Ovary (tissue), 7 donors: ENCODE measurements at regions not wholly inside any gene's neighbourhood (a gene's known extent, or its start where the extent isn't known, plus 50 kb on each side); places are given as distances from the start of the nearest gene placed in this dataset.

Experiments
- DNase-seq, 5 donors: peaks; one replicate each; pipeline ENCODE4 v3.0.0-alpha.2; 2019 to 2020
- H3K27ac ChIP-seq, 2 donors: fragments of 200-600 bp; one replicate each; pipeline versions ENCODE4 v1.5.1 to v1.8.0; 2019 to 2022
- H3K27me3 ChIP-seq: fragments of 200-600 bp; one replicate; pipeline ENCODE4 v1.8.0; 2022
- H3K36me3 ChIP-seq: fragments of 200-600 bp; sonication (generic); one replicate; pipeline ENCODE4 v1.5.1; 2019
- H3K4me1 ChIP-seq: one replicate; pipeline ENCODE4 v1.8.1; 2013; ENCODE audit warnings: mild to moderate bottlenecking, moderate library complexity; ENCODE audit not compliant: insufficient read depth
- H3K4me3 ChIP-seq: fragments of 200-600 bp; sonication (generic); one replicate; pipeline ENCODE4 v1.5.1; 2017
- H3K9me3 ChIP-seq, 2 donors: fragments of 200-600 bp in 1 of 2; sonication (generic) in 1 of 2; one replicate each; pipeline versions ENCODE4 v1.5.1 to v1.8.1; 2013 to 2019; ENCODE audit warnings: mild to moderate bottlenecking in 1 of 2, moderate library complexity in 1 of 2
- EP300 ChIP-seq: sonication (generic); formaldehyde crosslinking; IDR thresholded peaks from one replicate; pipeline ENCODE4 v1.6.1; 2017; ENCODE audit warnings: antibody characterized with exemption
- POLR2A ChIP-seq: fragments of 450-650 bp; IDR thresholded peaks from one replicate; pipeline ENCODE4 v1.6.1; 2017; ENCODE audit warnings: antibody characterized with exemption, mild to moderate bottlenecking, moderate library complexity
- WGBS, 3 donors: extraction: QIAGEN DNeasy Blood & Tissue Kit in 1 of 3; methylation state at CpG; one replicate each; pipeline versions ENCODE4 v1.1.5 to v1.1.7; 2013 to 2017; 5-methylcytosine and 5-hydroxymethylcytosine counted together
- intact Hi-C, 4 donors: fragments of 100-400 bp; cut with DNase I; formaldehyde crosslinking; loops; one replicate each; pipeline versions ENCODE4 v1.11.0 to v1.15.1; 2022 to 2023
- TF ChIP-seq, protein P1 (sequence below), 3 donors: fragments of 450-650 bp in 2 of 3; fragments of 200-600 bp in 1 of 3; IDR thresholded peaks; one replicate each; pipeline versions ENCODE4 v1.5.1 to v1.8.0; 2016 to 2022; ENCODE audit warnings: antibody characterized with exemption in 3 of 3, mild to moderate bottlenecking in 1 of 3
- donor health status: DM: no; HTN: no; CAD: no; lungs with moderate emphysema.
- donor health status: DM: no; HTN: no; CAD: no.
- donor health status: Bipolar disorder and iron deficiency.
- donor health status: DM: no; HTN: no; CAD: no.
- donor health status: DM: yes; HTN: yes; CAD: no.

DNA sequence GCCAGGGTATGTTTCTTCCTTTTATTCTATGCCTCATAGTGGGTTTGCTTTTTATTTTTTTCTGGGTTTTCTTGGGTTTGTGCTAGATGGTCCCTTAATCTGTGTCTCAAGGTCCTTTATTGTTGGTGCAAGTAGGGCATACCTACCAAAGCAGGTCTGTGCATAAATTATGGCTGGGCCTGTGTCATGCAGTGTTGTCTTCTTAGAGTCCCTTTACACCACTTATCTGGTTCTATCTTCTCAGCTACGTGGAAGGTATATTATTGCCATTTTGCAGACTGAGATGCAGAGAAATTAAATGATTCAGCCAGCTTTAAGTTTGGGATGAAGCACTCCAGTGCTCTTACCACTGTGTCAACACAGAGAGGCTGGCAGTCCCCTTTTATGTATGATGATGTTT is 293.5 kb upstream of the SOX2 start:
- H3K4me3 ChIP-seq = no peak overlapping the region
- no peaks in the 10 kb centered on the region for H3K27me3 ChIP-seq
- WGBS, 3 donors = 11 to 23% (median 16%) methylated on average over 1 of the region's 1 CpG
- TF ChIP-seq POLR2A (no peak), EP300 (no peak)
- TF ChIP-seq, protein P1, sequence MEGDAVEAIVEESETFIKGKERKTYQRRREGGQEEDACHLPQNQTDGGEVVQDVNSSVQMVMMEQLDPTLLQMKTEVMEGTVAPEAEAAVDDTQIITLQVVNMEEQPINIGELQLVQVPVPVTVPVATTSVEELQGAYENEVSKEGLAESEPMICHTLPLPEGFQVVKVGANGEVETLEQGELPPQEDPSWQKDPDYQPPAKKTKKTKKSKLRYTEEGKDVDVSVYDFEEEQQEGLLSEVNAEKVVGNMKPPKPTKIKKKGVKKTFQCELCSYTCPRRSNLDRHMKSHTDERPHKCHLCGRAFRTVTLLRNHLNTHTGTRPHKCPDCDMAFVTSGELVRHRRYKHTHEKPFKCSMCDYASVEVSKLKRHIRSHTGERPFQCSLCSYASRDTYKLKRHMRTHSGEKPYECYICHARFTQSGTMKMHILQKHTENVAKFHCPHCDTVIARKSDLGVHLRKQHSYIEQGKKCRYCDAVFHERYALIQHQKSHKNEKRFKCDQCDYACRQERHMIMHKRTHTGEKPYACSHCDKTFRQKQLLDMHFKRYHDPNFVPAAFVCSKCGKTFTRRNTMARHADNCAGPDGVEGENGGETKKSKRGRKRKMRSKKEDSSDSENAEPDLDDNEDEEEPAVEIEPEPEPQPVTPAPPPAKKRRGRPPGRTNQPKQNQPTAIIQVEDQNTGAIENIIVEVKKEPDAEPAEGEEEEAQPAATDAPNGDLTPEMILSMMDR (IDR thresholded peaks at IDR 0.05) = no peak
- no peak for DNase-seq
- H3K4me1 ChIP-seq = no peaks in the 10 kb centered on the region
- no peaks in the 10 kb centered on the region for H3K36me3 ChIP-seq
- H3K9me3 ChIP-seq = no peaks in the 10 kb centered on the region
- no peak overlapping the region for H3K27ac ChIP-seq
- intact Hi-C loops = no loop called here

DNA sequence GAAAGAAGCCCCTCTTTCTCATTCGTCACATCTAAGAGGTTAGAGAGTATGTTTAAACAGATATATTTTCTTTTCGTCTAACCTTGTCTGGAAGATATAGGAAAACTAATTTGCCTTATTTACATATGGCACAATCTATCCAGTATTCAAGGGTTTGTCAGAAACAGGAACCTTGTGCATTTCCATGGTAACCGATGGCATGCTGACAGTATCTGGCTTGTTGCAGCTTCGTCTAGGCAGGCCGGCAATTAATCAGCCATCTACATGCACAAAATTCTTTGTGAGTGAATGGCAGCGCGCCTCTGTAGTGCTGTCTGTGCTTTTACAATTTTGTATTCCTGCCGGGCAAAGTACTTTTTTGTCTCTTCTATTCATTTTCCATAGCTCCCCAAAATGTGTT is 294.0 kb upstream of the SOX2 start:
- intact Hi-C loops = no loop called here

DNA sequence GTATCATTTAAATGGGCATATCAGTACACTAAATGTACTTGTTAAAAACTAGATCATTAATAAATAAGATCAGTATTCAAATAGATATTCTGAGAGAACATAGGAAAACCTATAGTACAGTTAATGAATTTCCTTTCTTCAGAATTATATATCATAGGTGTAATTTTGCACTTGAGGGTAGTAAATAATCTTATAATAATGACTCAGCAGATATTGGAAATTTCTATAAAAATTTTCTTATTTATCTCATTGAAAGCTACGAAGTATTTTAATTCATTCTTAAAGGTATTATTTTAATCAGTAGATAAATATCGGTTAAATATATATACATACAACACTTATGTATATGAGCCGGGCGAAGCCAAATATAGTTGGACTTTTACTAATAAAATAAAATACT is 300.9 kb upstream of the SOX2 start:
- no peak for DNase-seq
- Histone ChIP-seq H3K4me1 (no peaks in the 10 kb centered on the region), H3K9me3 (no peaks in the 10 kb centered on the region), H3K27me3 (no peaks in the 10 kb centered on the region), H3K27ac (no peak overlapping the region), H3K36me3 (no peaks in the 10 kb centered on the region), H3K4me3 (no peak overlapping the region)
- WGBS, 3 donors = 95 to 96% (median 96%) methylated on average over 4 of the region's 4 CpGs
- no peak for TF ChIP-seq EP300
- TF ChIP-seq, protein P1 (IDR thresholded peaks at IDR 0.05) = no peak
- TF ChIP-seq POLR2A = no peak
- intact Hi-C loops = no loop called here

More for the DNA sequence above, 294.0 kb upstream of the SOX2 start:
- 28 to 50% (median 30%) methylated on average over 8 of the region's 8 CpGs for WGBS, 3 donors
- H3K4me1 ChIP-seq = no peaks in the 10 kb centered on the region
- H3K27ac ChIP-seq = no peak overlapping the region
- no peaks in the 10 kb centered on the region for H3K27me3 ChIP-seq
- TF ChIP-seq POLR2A (no peak), EP300 (no peak)
- TF ChIP-seq, protein P1 (IDR thresholded peaks at IDR 0.05) = no peak
- no peaks in the 10 kb centered on the region for H3K36me3 ChIP-seq
- no peaks in the 10 kb centered on the region for H3K9me3 ChIP-seq
- no peak for DNase-seq
- no peak overlapping the region for H3K4me3 ChIP-seq

DNA sequence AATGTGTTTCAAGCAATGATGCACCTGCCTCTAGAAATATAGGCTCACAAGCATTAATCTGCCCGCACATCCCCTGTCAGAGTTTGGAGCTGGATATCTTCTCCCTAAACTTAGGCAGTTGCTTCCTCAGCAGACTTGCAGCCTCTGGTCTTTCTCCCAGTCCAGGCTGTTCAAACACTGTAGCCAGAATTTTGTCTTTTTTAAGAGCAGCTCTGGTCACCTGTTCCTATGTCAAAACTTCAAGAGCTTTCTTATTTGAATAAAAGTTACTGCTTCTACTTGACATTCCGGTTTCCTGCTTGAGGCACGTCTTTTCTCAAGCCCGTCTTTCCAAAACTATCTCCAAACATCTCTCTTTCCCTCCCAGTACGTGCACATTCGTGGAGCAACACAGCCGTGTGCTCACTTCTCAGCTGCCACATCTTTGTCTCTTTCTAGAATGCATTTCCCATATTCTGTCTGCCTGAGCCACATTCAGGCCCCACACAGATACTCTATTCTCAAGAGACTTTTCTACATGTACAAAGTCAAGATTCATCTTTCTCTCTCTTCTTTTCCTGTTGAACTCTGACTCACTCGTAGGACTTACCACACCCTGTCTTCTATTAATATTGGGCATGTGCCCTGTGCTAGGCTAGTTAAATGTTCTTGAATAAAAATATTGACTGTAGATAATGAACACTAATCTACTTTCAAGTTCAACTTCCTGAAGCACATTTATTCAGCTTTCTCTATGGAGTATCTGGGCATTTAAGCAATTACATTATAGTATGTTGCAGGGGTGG is 307.7 kb upstream of the SOX2 start:
- no peak overlapping the region for H3K4me3 ChIP-seq
- intact Hi-C loops = no loop called here
- H3K27ac ChIP-seq = no peak overlapping the region
- no peaks in the 10 kb centered on the region for H3K27me3 ChIP-seq
- H3K36me3 ChIP-seq = no peaks in the 10 kb centered on the region
- no peaks in the 10 kb centered on the region for H3K4me1 ChIP-seq
- DNase-seq = no peak
- 78 to 82% (median 80%) methylated on average over 8 of the region's 8 CpGs for WGBS, 3 donors
- no peaks in the 10 kb centered on the region for H3K9me3 ChIP-seq
- TF ChIP-seq POLR2A = no peak
- no peak for TF ChIP-seq EP300
- TF ChIP-seq, protein P1 (IDR thresholded peaks at IDR 0.05) = no peak
